ENCODE measurements at regions not wholly inside any gene's neighbourhood (a gene's known extent, or its start where the extent isn't known, plus 50 kb on each side); places are given as distances from the start of the nearest gene placed in this dataset.

DNA sequence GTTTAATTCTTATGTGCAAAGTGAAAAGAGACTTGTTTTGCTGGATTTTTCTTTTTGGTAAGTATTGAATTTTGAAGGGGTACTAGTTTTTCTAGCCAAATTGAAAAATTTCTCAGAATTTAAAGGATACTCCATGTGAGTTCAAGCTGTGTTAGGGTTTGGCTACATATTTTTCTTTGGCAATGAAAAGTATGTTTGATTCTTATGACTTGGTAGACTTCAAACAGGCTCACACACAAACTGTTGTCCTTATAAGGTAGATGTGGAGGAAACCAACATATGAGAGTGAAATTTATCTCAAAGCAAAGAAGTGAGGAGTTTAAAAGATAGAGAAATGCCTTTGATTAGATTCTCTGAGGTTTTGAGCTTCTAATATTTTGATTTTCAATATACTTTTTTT lies 356.7 kb downstream of the BCKDHB start:
- Histone ChIP-seq H3K36me3 (ENCODE audit: control insufficient read depth in 2 of 4, insufficient read depth in 4 of 4, low read length in 3 of 4) (no peaks in the 10 kb centered on the region), H3K9me3 (ENCODE audit: insufficient read depth in 2 of 2, low read depth in 1 of 2, low read length in 1 of 2) (no peaks in the 10 kb centered on the region), H2AFZ (ENCODE audit: low read length) (no peak overlapping the region), H3K4me3 (ENCODE audit: extremely low read depth in 1 of 4, insufficient read depth in 2 of 4, low read depth in 3 of 4, low read length in 4 of 4) (no peak overlapping the region), H2BK20ac (ENCODE audit: low read length) (no peak overlapping the region), H3K4me1 (replicated peaks in 1 of 4; ENCODE audit: control insufficient read depth in 3 of 4, insufficient read depth in 4 of 4, low read length in 3 of 4) (no peaks in the 10 kb centered on the region; a peak in 2 of 7 replicates), H3K27ac (ENCODE audit: low read depth, low read length) (no peak overlapping the region), H3K4ac (replicated peaks; ENCODE audit: insufficient read length, low read depth, low read length) (no peak overlapping the region), H3K23ac (ENCODE audit: insufficient read length) (no peak overlapping the region), H4K5ac (ENCODE audit: insufficient read length, low read depth, low read length) (no peak overlapping the region), H3K4me2 (ENCODE audit: insufficient read depth in 1 of 2, low read depth in 2 of 2, low read length in 2 of 2) (no peak overlapping the region), H2BK12ac (ENCODE audit: low read depth, low read length) (no peak overlapping the region), H3K79me1 (ENCODE audit: low read depth, low read length) (no peaks in the 10 kb centered on the region), H3K27me3 (replicated peaks in 1 of 4; ENCODE audit: control insufficient read depth in 3 of 4, extremely low read depth in 1 of 4, insufficient read depth in 3 of 4, low read length in 3 of 4) (no peaks in the 10 kb centered on the region), H2BK5ac (ENCODE audit: low read depth, low read length) (no peak overlapping the region), H3K56ac (replicated peaks; ENCODE audit: insufficient read length, low read depth, low read length) (no peak overlapping the region), H3K14ac (ENCODE audit: insufficient read length) (no peak overlapping the region), H4K20me1 (replicated peaks in 1 of 2; ENCODE audit: control insufficient read depth in 1 of 2, insufficient read depth in 2 of 2, low read length in 2 of 2) (no peaks in the 10 kb centered on the region), H2BK15ac (ENCODE audit: low read length) (no peak overlapping the region), H4K91ac (replicated peaks; ENCODE audit: insufficient read length, low read length) (no peak overlapping the region), H3K23me2 (ENCODE audit: low read depth, low read length) (no peaks in the 10 kb centered on the region), H2BK120ac (replicated peaks; ENCODE audit: low read depth, low read length) (no peak overlapping the region), H4K8ac (ENCODE audit: extremely low read depth, insufficient read depth, low read length) (no peak overlapping the region), H3K18ac (ENCODE audit: extremely low read depth, low read length) (no peak overlapping the region), H2AK5ac (ENCODE audit: low read depth, low read length) (no peak overlapping the region), H3K79me2 (ENCODE audit: control insufficient read depth in 1 of 2, insufficient read depth in 2 of 2, low read length in 2 of 2) (no peaks in the 10 kb centered on the region), H3K9ac (replicated peaks in 1 of 4; ENCODE audit: extremely low read depth in 1 of 4, low read depth in 3 of 4, low read length in 3 of 4) (no peak overlapping the region)
- POLR2A ChIA-PET (ENCODE audit: partially characterized antibody): no interaction called here
- CTCF ChIA-PET (ENCODE audit: partially characterized antibody): interaction anchor here (1.1 kb wide), 1 partner anchor 61 kb away, joined by 3 read pairs; no protein-coding TSS in a partner anchor
- no peak for TF ChIP-seq POLR2AphosphoS5 (IDR thresholded peaks at IDR 0.05; ENCODE audit: low read depth, low read length)
- no peak for TF ChIP-seq CHD1 (IDR thresholded peaks at IDR 0.05; ENCODE audit: low read depth, low read length)
- no peak for TF ChIP-seq JUN (IDR thresholded peaks at IDR 0.05; ENCODE audit: low read depth, low read length)
- no peak for TF ChIP-seq TEAD4 (IDR thresholded peaks at IDR 0.05; ENCODE audit: low read depth, low read length)
- TF ChIP-seq NANOG (IDR thresholded peaks at IDR 0.05; ENCODE audit: insufficient read depth, low read depth, low read length, poor library complexity, severe bottlenecking): no peak
- TF ChIP-seq TAF7 (optimal IDR thresholded peaks at IDR 0.05; ENCODE audit: borderline replicate concordance, low read depth, low read length): no peak
- TF ChIP-seq POU5F1 (IDR thresholded peaks at IDR 0.05; ENCODE audit: low read depth, low read length): no peak
- TF ChIP-seq GABPA (IDR thresholded peaks at IDR 0.05; ENCODE audit: borderline replicate concordance, insufficient read depth, low read length): no peak
- TF ChIP-seq ATF2 (IDR thresholded peaks at IDR 0.05; ENCODE audit: low read length): no peak
- no peak for TF ChIP-seq POLR2A (IDR thresholded peaks at IDR 0.05; ENCODE audit: control extremely low read depth in 1 of 2, low read depth in 2 of 2, low read length in 2 of 2)
- no peak for TF ChIP-seq NRF1 (IDR thresholded peaks at IDR 0.05; ENCODE audit: low read depth, low read length)
- no peak for DNase-seq (ENCODE audit: low read depth in 1 of 2, low spot score in 2 of 2)
- no peak for FAIRE-seq

Measured in H1 (cell line).